H54 (cell line): ENCODE measurements at regions not wholly inside any gene's neighbourhood (a gene's known extent, or its start where the extent isn't known, plus 50 kb on each side); places are given as distances from the start of the nearest gene placed in this dataset.
A peak's percentile ranks its signal among the peaks of the same experiment; 100 is the strongest.
"Not testable (repeated sequence)": the region's sequence is repeated elsewhere in the genome, so short reads cannot be mapped to it uniquely, and the experiment has no call there.

Experiments used
- DNase-seq: peaks from one replicate; pipeline ENCODE4 v3.0.0; 2011; ENCODE audit warnings: low spot score, mixed read lengths; ENCODE audit not compliant: insufficient read length
- FAIRE-seq: peaks from 3 replicates; lab custom pipeline; 2011; peaks lifted over from hg19 to GRCh38; lab: Jason Lieb, UNC
- POLR2A ChIP-seq: IDR thresholded peaks from 2 replicates; pipeline ENCODE4 v1.6.1; 2011; ENCODE audit warnings: low read depth, mild to moderate bottlenecking, low read length

DNA sequence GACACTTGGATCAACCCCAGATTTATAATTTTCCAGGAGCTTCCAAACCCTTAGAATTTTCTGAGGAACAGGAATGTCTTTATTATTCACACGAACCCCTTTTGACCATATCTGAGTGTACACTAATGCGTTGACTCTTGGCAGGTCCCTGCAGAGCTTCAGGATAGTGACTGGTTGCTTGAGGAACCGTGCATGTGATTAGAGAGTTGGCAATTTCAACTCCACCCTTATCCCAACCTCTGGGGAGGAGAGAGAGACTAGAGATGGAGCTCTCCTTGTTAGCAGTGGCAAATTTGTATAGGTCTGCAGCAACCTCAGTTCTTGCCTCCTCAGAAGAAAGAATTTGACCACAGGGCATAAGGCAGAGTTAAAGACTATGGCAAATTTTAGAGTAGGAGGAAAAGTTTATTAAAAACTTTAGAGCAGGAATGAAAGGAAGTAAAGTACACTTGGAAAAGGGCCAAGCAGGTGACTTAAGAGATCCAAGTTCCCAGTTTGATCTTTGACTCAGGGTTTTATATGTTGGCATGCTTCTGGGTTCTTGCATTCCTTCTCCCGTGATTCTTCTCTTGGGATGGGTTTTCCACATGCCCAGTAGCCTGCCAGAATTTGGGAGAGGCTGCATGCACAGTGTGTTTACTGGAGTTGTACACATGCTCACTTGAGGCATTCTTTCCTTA is 93.8 kb upstream of the ETV3 start:
- DNase-seq, result no peak
- no peak for TF ChIP-seq POLR2A
- FAIRE-seq, result no peak

DNA sequence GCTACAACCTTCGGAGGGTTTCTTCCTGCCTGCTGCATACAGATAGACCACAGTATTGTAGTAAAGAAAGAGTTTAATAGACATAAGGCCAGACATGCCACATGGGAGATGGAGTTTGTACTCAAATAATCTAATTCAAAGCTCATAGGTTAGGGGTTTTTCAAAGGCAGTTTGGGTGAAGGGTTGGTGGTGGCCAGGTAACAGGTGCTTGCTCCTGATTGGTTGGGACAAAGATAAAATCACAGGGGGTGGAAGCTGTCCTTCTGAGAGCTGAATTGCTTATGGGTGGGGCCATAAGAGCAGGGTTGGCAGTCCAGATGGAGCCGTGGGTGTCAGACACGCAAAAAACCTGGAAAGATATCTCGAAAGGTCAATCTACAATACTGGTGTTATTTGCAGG is 92.3 kb upstream of the ETV3 start:
- DNase-seq (no peak), FAIRE-seq (no peak)
- no peak for TF ChIP-seq POLR2A

DNA sequence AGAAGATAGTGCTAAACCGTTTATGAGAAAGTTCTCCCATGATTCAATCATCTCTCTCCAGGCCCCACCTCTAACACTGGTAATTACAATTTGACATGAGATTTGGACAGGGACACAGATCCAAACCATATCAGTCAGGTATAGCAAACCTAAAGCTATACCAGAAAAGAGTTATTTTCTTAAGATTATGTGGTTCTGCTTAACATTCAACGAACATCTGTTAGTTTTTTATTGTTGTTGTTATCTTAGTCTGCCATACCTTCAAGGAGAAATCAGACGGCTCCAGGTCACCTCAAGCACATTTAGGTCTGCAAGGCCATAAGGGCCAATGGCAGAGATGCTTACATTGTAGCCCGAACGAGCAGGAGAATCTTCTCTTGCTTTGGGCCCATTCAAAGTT is 89.5 kb upstream of the ETV3 start:
- FAIRE-seq (no peak), DNase-seq (no peak)
- TF ChIP-seq POLR2A, result no peak

DNA sequence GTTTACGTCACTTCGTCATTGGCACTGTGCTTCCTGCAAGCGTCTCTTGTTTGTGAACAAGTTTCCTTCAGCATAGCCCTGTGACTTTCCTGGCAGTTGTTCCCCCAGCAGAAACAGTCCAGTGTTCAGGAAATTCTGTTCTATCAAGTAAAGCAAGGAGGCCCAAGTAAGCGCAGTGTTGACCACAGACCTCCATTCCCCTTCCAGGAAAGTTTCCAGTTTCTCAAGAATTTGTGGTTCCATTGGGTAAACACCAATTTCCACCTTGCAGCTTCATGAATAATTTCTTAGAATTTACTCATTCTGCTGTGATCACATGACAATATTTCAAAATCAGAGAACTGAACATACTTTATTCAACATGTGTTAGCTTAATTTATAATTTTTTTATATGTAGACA is 88.5 kb upstream of the ETV3 start:
- no peak for DNase-seq
- no peak for TF ChIP-seq POLR2A
- no peak for FAIRE-seq

DNA sequence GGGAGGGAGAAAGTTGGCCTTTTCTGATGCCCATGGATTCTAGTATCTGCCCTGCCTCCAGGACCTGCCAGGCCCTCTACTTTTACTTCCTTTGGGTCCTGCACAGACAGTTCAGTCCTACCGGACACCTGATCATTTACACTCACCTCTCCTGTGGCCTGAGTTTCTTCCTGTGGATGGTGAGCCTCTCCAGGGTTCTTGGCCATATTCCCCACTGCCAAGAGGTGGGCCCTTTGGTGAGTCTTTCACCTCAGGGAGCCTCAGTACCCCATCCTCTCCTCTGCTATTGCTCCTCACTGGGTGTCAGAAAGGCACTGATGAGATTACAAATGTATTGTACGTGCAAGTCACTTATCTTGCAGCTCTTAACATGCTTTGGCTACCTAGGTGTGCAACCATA is 81.4 kb upstream of the ETV3 start:
- DNase-seq, result no peak
- FAIRE-seq, result no peak
- TF ChIP-seq POLR2A, result no peak

DNA sequence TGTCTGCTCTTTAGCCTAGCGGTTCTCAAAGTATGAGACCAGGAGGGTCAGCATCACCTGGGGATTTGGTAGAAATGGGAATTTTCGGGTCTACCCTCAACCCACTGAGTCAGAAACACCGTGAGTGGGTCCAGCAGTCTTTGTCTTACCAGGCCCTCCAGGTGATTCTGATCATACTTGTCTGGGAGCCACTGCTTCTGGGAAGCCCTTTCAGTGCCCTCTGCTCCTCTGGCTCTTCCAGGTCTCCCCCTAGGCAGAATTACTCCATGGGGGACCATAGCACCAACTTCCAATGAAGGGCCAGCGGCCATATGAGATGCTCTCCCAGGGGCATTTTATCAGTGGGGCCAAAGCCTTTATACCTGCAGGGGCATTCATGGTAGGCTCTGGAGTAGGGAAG is 81.0 kb upstream of the ETV3 start:
- no peak for TF ChIP-seq POLR2A
- DNase-seq (no peak), FAIRE-seq (no peak)

DNA sequence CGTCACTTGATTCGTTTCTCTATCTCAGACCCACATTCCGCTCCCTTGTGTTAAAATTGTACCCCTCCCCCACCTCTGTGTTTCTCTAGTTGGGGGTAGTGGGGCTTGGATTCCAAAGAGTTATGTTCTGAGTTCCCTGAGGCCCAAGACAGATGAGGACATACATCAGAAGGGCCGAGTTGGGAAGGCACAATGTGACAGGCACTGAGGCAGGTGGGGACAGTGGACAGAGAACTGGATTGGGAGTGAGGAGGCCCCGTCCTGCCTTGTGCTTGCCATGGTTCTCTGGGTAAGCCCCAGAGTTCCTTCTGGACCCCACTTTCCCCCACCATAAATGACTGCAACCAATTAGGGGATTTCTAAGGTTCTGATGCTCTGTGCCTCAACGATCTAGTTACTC is 80.5 kb upstream of the ETV3 start:
- no peak for TF ChIP-seq POLR2A
- DNase-seq (no peak), FAIRE-seq (no peak)

DNA sequence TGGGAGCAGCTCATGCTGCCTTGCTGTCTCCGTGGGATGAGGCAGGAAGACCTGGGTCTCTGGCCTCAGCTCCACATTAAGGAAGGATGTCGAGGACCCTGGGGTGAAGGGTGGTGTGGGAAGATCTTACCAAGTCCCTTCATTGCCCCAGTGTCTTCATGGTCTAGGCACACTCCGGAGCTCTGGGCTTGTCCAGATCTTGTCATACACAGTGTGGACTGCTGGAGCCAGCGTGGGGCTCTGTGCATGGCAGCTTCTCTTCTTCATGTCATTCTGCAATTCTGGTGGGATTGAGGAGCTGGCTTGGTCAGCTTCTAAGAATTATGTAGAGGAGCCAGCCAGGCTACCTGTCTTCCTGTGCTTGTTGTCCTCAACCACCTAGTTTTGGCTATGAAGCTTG is 79.3 kb upstream of the ETV3 start:
- TF ChIP-seq POLR2A, result no peak
- DNase-seq (no peak), FAIRE-seq (no peak)

DNA sequence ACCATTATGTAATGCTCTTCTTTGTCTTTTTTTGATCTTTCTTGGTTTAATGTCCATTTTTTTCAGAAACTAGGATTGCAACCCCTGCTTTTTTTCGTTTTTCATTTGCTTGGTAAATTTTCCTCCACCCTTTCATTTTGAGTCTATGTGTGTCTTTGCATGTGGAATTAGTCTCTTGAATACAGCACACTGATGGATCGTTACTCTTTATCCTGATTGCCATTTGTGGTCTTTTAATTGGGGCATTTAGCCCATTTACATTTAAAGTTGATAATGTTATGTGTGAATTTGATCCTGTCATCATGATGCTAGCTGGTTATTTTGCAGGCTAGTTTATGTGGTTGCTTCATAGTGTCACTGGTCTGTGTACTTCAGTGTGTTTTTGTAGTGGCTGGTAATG is 75.6 kb upstream of the ETV3 start:
- no peak for TF ChIP-seq POLR2A
- FAIRE-seq (no peak), DNase-seq (no peak)

DNA sequence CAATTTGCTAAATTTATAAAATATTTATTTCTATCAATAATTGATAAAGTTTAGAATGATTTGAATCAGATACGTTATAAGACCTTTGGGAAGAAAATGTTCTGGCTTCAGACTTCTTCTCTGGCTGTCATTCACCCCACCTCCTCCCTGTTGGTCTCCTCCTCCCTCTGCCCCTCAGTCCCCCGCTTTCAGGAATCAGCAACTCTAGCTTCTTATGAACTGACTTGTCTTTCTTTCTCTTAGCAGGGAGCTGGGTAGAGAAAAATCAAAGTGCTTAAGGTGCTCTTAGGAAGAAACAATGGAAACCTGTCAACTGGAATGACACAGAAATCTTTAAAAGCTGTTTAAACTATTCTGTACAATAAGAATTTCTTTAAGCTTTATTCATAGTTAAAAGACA is 71.3 kb upstream of the ETV3 start:
- no peak for TF ChIP-seq POLR2A

DNA sequence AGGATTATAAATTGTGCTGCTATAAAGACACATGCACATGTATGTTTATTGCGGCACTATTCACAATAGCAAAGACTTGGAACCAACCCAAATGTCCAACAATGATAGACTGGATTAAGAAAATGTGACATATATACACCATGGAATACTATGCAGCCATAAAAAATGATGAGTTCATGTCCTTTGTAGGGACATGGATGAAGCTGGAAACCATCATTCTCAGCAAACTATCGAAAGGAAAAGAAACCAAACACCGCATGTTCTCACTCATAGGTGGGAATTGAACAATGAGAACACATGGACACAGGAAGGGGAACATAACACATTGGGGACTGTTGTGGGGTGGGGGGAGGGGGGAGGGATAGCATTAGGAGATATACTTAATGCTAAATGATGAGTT is 67.8 kb upstream of the ETV3 start:
- not testable (repeated sequence) for DNase-seq, FAIRE-seq

More for the DNA sequence above, 71.3 kb upstream of the ETV3 start:
- FAIRE-seq (no peak), DNase-seq (no peak)

DNA sequence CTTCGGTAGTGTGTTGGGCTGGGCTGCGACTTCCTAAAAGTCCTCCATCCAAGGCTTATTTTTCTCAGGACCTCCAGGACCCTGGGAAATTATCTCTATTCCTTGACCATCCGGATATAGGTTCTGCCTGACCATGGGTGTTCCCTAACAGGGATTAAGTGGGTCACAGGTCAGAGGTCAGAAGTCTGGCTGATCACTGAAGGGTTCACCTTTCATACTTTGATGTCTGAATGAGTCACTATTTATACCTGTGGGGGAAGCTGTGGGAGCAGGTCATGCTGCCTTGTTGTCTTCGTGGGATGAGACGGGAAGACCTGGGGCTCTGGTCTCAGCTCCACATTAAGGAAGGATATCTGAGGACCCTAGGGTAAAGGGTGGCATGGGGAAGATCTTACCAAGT is 65.0 kb upstream of the ETV3 start:
- DNase-seq (no peak), FAIRE-seq (no peak)
- TF ChIP-seq POLR2A, result no peak

DNA sequence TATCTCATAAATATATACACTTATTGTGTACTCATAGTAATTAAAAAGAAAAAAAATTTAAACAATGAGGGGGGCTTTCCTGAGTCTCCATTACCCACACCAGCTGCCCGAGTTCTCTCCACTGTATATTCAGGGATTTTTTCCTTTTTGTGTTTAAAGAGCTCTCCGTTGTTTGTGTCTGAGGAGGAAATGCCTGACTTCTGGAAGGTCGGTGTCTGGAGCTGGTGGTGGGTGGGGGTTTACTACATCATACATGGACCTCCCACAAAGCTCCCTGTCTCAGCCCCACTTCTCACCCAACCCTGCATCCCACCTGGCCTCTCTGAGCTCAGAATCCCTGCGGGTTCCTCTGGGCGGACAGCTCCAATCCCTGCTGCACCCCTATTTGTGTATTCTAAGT is 64.1 kb upstream of the ETV3 start:
- no peak for FAIRE-seq
- TF ChIP-seq POLR2A, result no peak
- DNase-seq, result no peak

DNA sequence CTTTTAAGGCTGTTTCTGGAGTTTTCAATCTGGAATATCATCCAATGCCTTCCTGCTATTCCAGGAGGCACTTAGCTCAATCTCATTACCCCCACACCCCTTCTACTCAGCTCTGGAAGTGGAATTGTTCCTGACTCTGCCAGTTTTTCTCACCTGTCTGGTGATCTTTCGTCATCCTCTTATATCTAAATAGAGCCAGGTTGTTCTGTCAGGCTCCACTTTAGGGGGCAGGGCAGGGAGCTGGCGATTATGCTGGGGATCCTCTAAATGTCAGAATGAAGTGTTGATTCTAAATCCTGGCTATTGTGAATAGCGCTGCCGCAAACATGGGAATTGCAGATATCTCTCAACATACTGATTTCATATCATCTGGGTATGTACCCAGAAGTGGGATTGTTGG is 63.6 kb upstream of the ETV3 start:
- no peak for TF ChIP-seq POLR2A
- no peak for FAIRE-seq
- no peak for DNase-seq

DNA sequence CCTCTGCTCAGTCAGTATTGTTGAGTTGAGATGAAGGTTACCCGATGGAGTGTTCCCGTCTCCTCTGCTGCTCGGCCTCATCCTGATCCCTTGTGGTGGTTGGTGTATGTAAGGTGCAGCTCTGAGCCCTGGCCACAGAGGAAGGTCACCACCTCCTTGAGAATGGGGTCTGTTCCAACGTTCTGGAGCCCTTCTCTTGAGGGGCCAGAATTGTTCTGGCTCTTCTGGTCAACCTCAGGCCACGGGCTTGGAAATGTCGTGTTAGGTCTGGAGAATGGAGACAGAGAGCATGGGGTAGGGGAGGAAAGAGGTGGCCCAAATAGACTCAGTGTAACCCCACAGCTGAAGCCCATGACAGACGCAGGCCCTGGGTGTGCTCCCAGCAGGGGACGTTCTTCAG is 62.3 kb upstream of the ETV3 start:
- no peak for TF ChIP-seq POLR2A
- DNase-seq (no peak), FAIRE-seq (no peak)

DNA sequence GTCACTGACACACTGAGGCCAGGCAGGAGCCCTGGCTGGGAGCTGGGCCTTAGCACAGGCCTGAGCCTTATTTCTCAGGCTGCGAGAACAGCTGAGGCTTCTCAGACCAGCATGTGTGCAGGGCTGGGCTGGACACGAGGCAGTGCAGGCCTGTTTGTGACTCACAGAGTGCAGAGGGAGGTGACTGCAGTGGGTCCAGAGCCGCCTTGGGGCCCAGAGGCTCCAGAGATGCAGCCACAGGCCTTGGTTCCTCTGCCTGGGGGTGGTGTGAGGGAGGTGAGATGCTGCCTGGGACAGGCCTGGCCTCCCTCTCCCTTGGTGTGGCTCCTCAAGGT is 61.2 kb upstream of the ETV3 start:
- DNase-seq (peak; percentile 33), FAIRE-seq (no peak)
- TF ChIP-seq POLR2A, result no peak
